ENCODE measurements at regions not wholly inside any gene's neighbourhood (a gene's known extent, or its start where the extent isn't known, plus 50 kb on each side); places are given as distances from the start of the nearest gene placed in this dataset.

- Histone ChIP-seq H3K27me3 (no peaks in the 10 kb centered on the region), H3K27ac (no peak overlapping the region), H3K9me3 (no peaks in the 10 kb centered on the region), H3K4me3 (no peak overlapping the region), H3K36me3 (no peaks in the 10 kb centered on the region), H3K4me1 (no peaks in the 10 kb centered on the region)
- no peak for DNase-seq
- no peak for ATAC-seq (ENCODE audit: low FRiP score in 2 of 2)
- TF ChIP-seq POLR2A (IDR thresholded peaks at IDR 0.05) (no peak), POLR2AphosphoS5 (IDR thresholded peaks at IDR 0.05) (no peak), EP300 (IDR thresholded peaks at IDR 0.05) (no peak)
- TF ChIP-seq, protein P1, sequence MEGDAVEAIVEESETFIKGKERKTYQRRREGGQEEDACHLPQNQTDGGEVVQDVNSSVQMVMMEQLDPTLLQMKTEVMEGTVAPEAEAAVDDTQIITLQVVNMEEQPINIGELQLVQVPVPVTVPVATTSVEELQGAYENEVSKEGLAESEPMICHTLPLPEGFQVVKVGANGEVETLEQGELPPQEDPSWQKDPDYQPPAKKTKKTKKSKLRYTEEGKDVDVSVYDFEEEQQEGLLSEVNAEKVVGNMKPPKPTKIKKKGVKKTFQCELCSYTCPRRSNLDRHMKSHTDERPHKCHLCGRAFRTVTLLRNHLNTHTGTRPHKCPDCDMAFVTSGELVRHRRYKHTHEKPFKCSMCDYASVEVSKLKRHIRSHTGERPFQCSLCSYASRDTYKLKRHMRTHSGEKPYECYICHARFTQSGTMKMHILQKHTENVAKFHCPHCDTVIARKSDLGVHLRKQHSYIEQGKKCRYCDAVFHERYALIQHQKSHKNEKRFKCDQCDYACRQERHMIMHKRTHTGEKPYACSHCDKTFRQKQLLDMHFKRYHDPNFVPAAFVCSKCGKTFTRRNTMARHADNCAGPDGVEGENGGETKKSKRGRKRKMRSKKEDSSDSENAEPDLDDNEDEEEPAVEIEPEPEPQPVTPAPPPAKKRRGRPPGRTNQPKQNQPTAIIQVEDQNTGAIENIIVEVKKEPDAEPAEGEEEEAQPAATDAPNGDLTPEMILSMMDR (IDR thresholded peaks at IDR 0.05), result no peak
- 86 to 93% methylated on average over 1 of the region's 1 CpG for WGBS, 2 donors
These were observed 654.2 kb downstream of the AMY1C start for GRCh38 chr1:104403883-104404282.

DNA sequence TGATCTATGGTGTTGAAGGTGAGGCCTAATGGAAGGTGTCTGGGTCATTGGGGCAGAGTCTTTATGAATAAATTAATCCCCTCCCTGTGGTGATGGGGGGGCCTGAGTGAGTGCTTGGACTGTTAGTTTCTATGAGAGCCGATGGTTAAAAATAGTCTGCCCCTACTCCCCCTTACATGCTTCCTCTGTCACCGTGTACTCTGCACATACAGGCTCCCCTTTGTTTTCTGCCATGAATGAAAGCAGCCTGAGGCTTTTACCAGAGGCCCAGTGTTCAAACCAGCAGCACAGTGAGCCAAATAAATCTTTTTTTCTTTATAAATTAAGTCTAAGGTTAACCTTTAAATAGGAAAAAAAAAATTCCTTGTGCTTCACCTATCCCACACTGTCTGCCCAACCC, 657.0 kb downstream of the AMY1C start:
- ATAC-seq (ENCODE audit: low FRiP score in 2 of 2), result no peak
- 53 to 56% methylated on average over 2 of the region's 2 CpGs for whole genome bisulfite sequencing, 2 donors
- TF ChIP-seq POLR2A (IDR thresholded peaks at IDR 0.05) (no peak), POLR2AphosphoS5 (IDR thresholded peaks at IDR 0.05) (no peak), EP300 (IDR thresholded peaks at IDR 0.05) (no peak)
- TF ChIP-seq, protein P1 (IDR thresholded peaks at IDR 0.05), result no peak
- H3K27me3 ChIP-seq, result no peaks in the 10 kb centered on the region
- no peak overlapping the region for H3K4me3 ChIP-seq
- H3K27ac ChIP-seq, result no peak overlapping the region
- DNase-seq, result no peak
- H3K36me3 ChIP-seq, result no peaks in the 10 kb centered on the region
- H3K9me3 ChIP-seq, result no peaks in the 10 kb centered on the region
- H3K4me1 ChIP-seq, result no peaks in the 10 kb centered on the region

- H3K4me3 ChIP-seq, result no peak overlapping the region
- peak in 1 of 2 donors; percentile 22 for DNase-seq
- WGBS, 2 donors, result 74 to 87% methylated on average over 3 to 8 of the region's 8 CpGs
These were observed 658.6 kb downstream of the AMY1C start for GRCh38 chr1:104408268-104408667.

DNA sequence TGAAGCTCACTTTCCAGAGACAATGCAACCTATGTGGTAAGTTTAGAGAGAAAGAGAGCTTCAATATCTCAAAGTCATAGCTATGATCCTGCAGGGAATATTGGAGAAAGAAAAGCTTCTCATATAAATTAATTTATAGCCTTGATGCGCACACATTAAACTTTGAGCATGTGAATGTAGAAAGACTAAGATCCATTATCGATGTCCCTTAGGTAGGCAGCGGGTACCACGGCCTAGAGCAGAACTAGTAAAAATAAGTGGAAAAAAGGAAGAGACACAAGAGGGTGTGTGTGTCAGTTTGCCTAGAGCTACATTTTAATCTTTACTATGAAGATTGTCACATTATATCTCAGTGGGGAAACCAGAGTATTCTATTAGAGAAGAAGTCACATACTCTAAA, 685.6 kb downstream of the AMY1C start:
- 69 to 83% methylated on average over 4 of the region's 4 CpGs for WGBS, 2 donors
- no peaks in the 10 kb centered on the region for H3K4me1 ChIP-seq
- no peaks in the 10 kb centered on the region for H3K27me3 ChIP-seq
- H3K9me3 ChIP-seq, result no peaks in the 10 kb centered on the region
- ATAC-seq (ENCODE audit: low FRiP score in 2 of 2) (no peak), DNase-seq (no peak)
- H3K36me3 ChIP-seq, result no peaks in the 10 kb centered on the region
- TF ChIP-seq POLR2AphosphoS5 (IDR thresholded peaks at IDR 0.05) (no peak), EP300 (IDR thresholded peaks at IDR 0.05) (no peak), POLR2A (IDR thresholded peaks at IDR 0.05) (no peak)
- TF ChIP-seq, protein P1 (IDR thresholded peaks at IDR 0.05), result no peak
- no peak overlapping the region for H3K4me3 ChIP-seq
- H3K27ac ChIP-seq, result no peak overlapping the region

More at GRCh38 chr1:104408268-104408667, 658.6 kb downstream of the AMY1C start:
- Histone ChIP-seq H3K36me3 (no peaks in the 10 kb centered on the region), H3K4me1 (no peaks in the 10 kb centered on the region), H3K27ac (no peak overlapping the region), H3K9me3 (no peaks in the 10 kb centered on the region), H3K27me3 (no peaks in the 10 kb centered on the region)
- TF ChIP-seq POLR2A (IDR thresholded peaks at IDR 0.05), result no peak
- TF ChIP-seq EP300 (IDR thresholded peaks at IDR 0.05), result no peak
- no peak for TF ChIP-seq POLR2AphosphoS5 (IDR thresholded peaks at IDR 0.05)
- TF ChIP-seq, protein P1 (IDR thresholded peaks at IDR 0.05), result no peak
- peak; percentile 46 to 50 for ATAC-seq (ENCODE audit: low FRiP score in 2 of 2)

DNA sequence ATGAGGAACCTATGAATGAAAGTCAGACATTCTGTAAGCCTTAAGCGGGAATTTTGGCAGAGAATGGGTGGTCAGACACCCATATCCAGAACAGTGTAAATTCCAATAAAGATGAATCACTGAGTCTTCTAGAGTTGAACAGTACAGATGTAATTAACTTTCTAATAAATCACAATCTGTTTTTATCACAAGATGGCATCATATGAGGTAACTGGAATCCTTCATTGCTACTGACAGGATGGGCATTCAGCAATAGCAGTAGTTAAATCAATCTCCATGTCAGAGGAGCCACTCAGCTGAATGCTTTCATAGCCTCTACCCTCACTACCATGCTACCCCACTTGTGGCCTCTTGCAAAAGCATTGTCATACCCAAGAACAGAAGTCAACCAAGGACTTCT, 690.3 kb downstream of the AMY1C start:
- Histone ChIP-seq H3K27me3 (no peaks in the 10 kb centered on the region), H3K27ac (no peak overlapping the region), H3K4me3 (no peak overlapping the region), H3K4me1 (no peaks in the 10 kb centered on the region), H3K9me3 (no peaks in the 10 kb centered on the region), H3K36me3 (no peaks in the 10 kb centered on the region)
- DNase-seq (no peak), ATAC-seq (ENCODE audit: low FRiP score in 2 of 2) (no peak)
- 79 to 89% methylated on average over 1 of the region's 1 CpG for WGBS, 2 donors
- TF ChIP-seq POLR2AphosphoS5 (IDR thresholded peaks at IDR 0.05) (no peak), POLR2A (IDR thresholded peaks at IDR 0.05) (no peak), EP300 (IDR thresholded peaks at IDR 0.05) (no peak)
- TF ChIP-seq, protein P1 (IDR thresholded peaks at IDR 0.05), result no peak
